Sigmoid colon (tissue), 6 donors: ENCODE measurements at regions not wholly inside any gene's neighbourhood (a gene's known extent, or its start where the extent isn't known, plus 50 kb on each side); places are given as distances from the start of the nearest gene placed in this dataset.

Source experiments
- DNase-seq: peaks from one replicate; pipeline ENCODE4 v3.0.0-alpha.2; 2019
- H3K27ac ChIP-seq, 4 donors: fragments of 200-600 bp; sonication (generic); one replicate each; pipeline ENCODE4 v1.5.1; 2016 to 2019; ENCODE audit warnings: mild to moderate bottlenecking in 1 of 4
- H3K27me3 ChIP-seq, 3 donors: fragments of 200-600 bp; sonication (generic); one replicate each; pipeline ENCODE4 v1.5.1; 2019; ENCODE audit warnings: mild to moderate bottlenecking in 1 of 3
- H3K36me3 ChIP-seq, 4 donors: fragments of 200-600 bp; sonication (generic); one replicate each; pipeline ENCODE4 v1.5.1; 2016 to 2019
- H3K4me1 ChIP-seq, 4 donors: fragments of 200-600 bp; sonication (generic); one replicate each; pipeline ENCODE4 v1.5.1; 2017 to 2019
- H3K4me3 ChIP-seq, 4 donors: fragments of 200-600 bp; sonication (generic); one replicate each; pipeline ENCODE4 v1.5.1; 2017 to 2019; ENCODE audit warnings: mild to moderate bottlenecking in 2 of 4, moderate library complexity in 1 of 4
- H3K9me3 ChIP-seq, 4 donors: fragments of 200-600 bp in 3 of 4; sonication (generic) in 3 of 4; one replicate each; pipeline versions ENCODE4 v1.5.1 to v1.6.1; 2013 to 2019
- CTCF ChIP-seq, 4 experiments: fragments of 450-650 bp in 3 of 4; fragments of 200-600 bp in 1 of 4; IDR thresholded peaks; one replicate each; pipeline ENCODE4 v1.5.1; 2016 to 2019; ENCODE audit warnings: antibody characterized with exemption in 4 of 4, mild to moderate bottlenecking in 3 of 4, moderate library complexity in 2 of 4
- EP300 ChIP-seq, 4 donors: sonication (generic); formaldehyde crosslinking; IDR thresholded peaks; one replicate each; pipeline ENCODE4 v1.6.1; 2017; ENCODE audit warnings: antibody characterized with exemption in 4 of 4
- POLR2A ChIP-seq, 2 donors: fragments of 450-650 bp; IDR thresholded peaks; one replicate each; pipeline ENCODE4 v1.6.1; 2016; ENCODE audit warnings: antibody characterized with exemption in 2 of 2, mild to moderate bottlenecking in 2 of 2, moderate library complexity in 2 of 2
- POLR2AphosphoS5 ChIP-seq, 4 donors: sonication (generic); formaldehyde crosslinking; IDR thresholded peaks; one replicate each; pipeline ENCODE4 v1.6.1; 2017; ENCODE audit warnings: antibody characterized with exemption in 4 of 4
- WGBS, 2 donors: extraction: QIAGEN DNeasy Blood & Tissue Kit; methylation state at CpG; one replicate each; pipeline ENCODE4 v1.1.7; 2013; 5-methylcytosine and 5-hydroxymethylcytosine counted together
- intact Hi-C: fragments of 100-400 bp; cut with DNase I; formaldehyde crosslinking; loops from one replicate; pipeline ENCODE4 v1.15.1; 2023
- donor health status: healthy with polysubstance abuse.
- donor health status: healthy.

- Histone ChIP-seq H3K4me1 (no peaks in the 10 kb centered on the region), H3K9me3 (no peaks in the 10 kb centered on the region), H3K27ac (no peak overlapping the region), H3K36me3 (no peaks in the 10 kb centered on the region), H3K27me3 (no peaks in the 10 kb centered on the region), H3K4me3 (no peak overlapping the region)
- intact Hi-C loops, result no loop called here
- DNase-seq, result peak; percentile 32
- 85 to 92% methylated on average over 11 of the region's 11 CpGs for WGBS, 2 donors
- TF ChIP-seq EP300 (IDR thresholded peaks at IDR 0.05) (no peak), CTCF (IDR thresholded peaks at IDR 0.05) (no peak), POLR2AphosphoS5 (IDR thresholded peaks at IDR 0.05) (no peak), POLR2A (IDR thresholded peaks at IDR 0.05) (no peak)
Measured at GRCh38 chr17:77647531-77647930, 311.0 kb upstream of the TNRC6C start.

- H3K4me3 ChIP-seq, result no peak overlapping the region
Measured at GRCh38 chr17:77649717-77650211, 308.7 kb upstream of the TNRC6C start.

GRCh38 chr17:77651988-77652387 is 306.5 kb upstream of the TNRC6C start:
- peak; percentile 11 for DNase-seq
- no peak for TF ChIP-seq EP300 (IDR thresholded peaks at IDR 0.05)
- no peak for TF ChIP-seq POLR2AphosphoS5 (IDR thresholded peaks at IDR 0.05)
- no peak for TF ChIP-seq CTCF (IDR thresholded peaks at IDR 0.05)
- TF ChIP-seq POLR2A (IDR thresholded peaks at IDR 0.05), result no peak
- H3K27ac ChIP-seq, result no peak overlapping the region
- no peak overlapping the region for H3K4me3 ChIP-seq
- WGBS, 2 donors, result 66 to 80% methylated on average over 4 of the region's 4 CpGs
- no peaks in the 10 kb centered on the region for H3K9me3 ChIP-seq
- intact Hi-C loops, result no loop called here
- no peaks in the 10 kb centered on the region for H3K36me3 ChIP-seq
- peaks cover 0 to 10% (median 0%) of the 10 kb centered on the region in 3 donors for H3K27me3 ChIP-seq
- peaks cover 0 to 3% (median under 1%) of the 10 kb centered on the region in 4 donors for H3K4me1 ChIP-seq

More at GRCh38 chr17:77649717-77650211, 308.7 kb upstream of the TNRC6C start:
- peaks cover 0 to under 1% (median 0%) of the 10 kb centered on the region in 3 donors for H3K27me3 ChIP-seq
- WGBS, 2 donors, result 57 to 77% methylated on average over 8 of the region's 8 CpGs
- TF ChIP-seq CTCF (IDR thresholded peaks at IDR 0.05) (no peak), POLR2AphosphoS5 (IDR thresholded peaks at IDR 0.05) (no peak), EP300 (IDR thresholded peaks at IDR 0.05) (no peak), POLR2A (IDR thresholded peaks at IDR 0.05) (no peak)
- H3K27ac ChIP-seq, result no peak overlapping the region
- no peaks in the 10 kb centered on the region for H3K4me1 ChIP-seq
- H3K36me3 ChIP-seq, result no peaks in the 10 kb centered on the region
- DNase-seq, result peak; percentile 18
- intact Hi-C loops, result no loop called here
- H3K9me3 ChIP-seq, result no peaks in the 10 kb centered on the region

GRCh38 chr17:77654296-77654695 is 304.2 kb upstream of the TNRC6C start:
- TF ChIP-seq CTCF (IDR thresholded peaks at IDR 0.05), result no peak
- TF ChIP-seq POLR2A (IDR thresholded peaks at IDR 0.05), result no peak
- WGBS, 2 donors, result 68 to 88% methylated on average over 5 of the region's 5 CpGs
- peak; percentile 40 for DNase-seq
- no peaks in the 10 kb centered on the region for H3K36me3 ChIP-seq
- H3K27me3 ChIP-seq, result peaks cover 0 to 10% (median 0%) of the 10 kb centered on the region in 3 donors
- H3K4me3 ChIP-seq, result no peak overlapping the region
- H3K27ac ChIP-seq, result no peak overlapping the region
- peaks cover 0 to 4% (median 2%) of the 10 kb centered on the region in 4 donors for H3K9me3 ChIP-seq
- H3K4me1 ChIP-seq, result peaks cover 0 to 8% (median 3%) of the 10 kb centered on the region in 4 donors
- intact Hi-C loops, result no loop called here

- Histone ChIP-seq H3K27ac (no peak overlapping the region), H3K27me3 (peaks cover 0 to 10% (median 0%) of the 10 kb centered on the region in 3 donors), H3K9me3 (peaks cover 0 to 4% (median 2%) of the 10 kb centered on the region in 4 donors), H3K4me1 (peaks cover 0 to 8% (median 3%) of the 10 kb centered on the region in 4 donors), H3K4me3 (no peak overlapping the region), H3K36me3 (no peaks in the 10 kb centered on the region)
- intact Hi-C loops, result no loop called here
- TF ChIP-seq POLR2A (IDR thresholded peaks at IDR 0.05), result no peak
- no peak for TF ChIP-seq POLR2AphosphoS5 (IDR thresholded peaks at IDR 0.05)
- no peak for TF ChIP-seq EP300 (IDR thresholded peaks at IDR 0.05)
- TF ChIP-seq CTCF (IDR thresholded peaks at IDR 0.05), result no peak
- DNase-seq, result peak; percentile 24
- 56 to 64% methylated on average over 13 of the region's 13 CpGs for WGBS, 2 donors
Measured at GRCh38 chr17:77654850-77655249, 303.7 kb upstream of the TNRC6C start.
